WTC11 (cell line): ENCODE measurements at regions not wholly inside any gene's neighbourhood (a gene's known extent, or its start where the extent isn't known, plus 50 kb on each side); places are given as distances from the start of the nearest gene placed in this dataset.

Source experiments
- ATAC-seq: fragments of 200-7000 bp; cut with Tn5 transposase; 2 replicates; pipeline ENCODE4 v1.10.0; 2021; ENCODE audit warnings: mild to moderate bottlenecking, moderate library complexity
- CTCF ChIA-PET: fragments of 300-600 bp; sonication (Branson Sonifier 250); formaldehyde crosslinking; loops from one replicate; lab custom pipeline; 2021; ENCODE audit warnings: antibody characterized with exemption; lab: Charles Lee
- POLR2A ChIA-PET: fragments of 350-600 bp; sonication (Branson Sonifier 250); formaldehyde crosslinking; loops from one replicate; lab custom pipeline; 2021; ENCODE audit warnings: antibody characterized with exemption; lab: Charles Lee
- DNase-seq: peaks from one replicate; pipeline ENCODE4 v3.0.0; 2021; ENCODE audit warnings: low spot score
- H3K27ac Mint-ChIP-seq: 2 replicates; pipeline ENCODE4 v1.8.0; 2021; ENCODE audit warnings: mixed read lengths
- H3K27me3 Mint-ChIP-seq: 2 replicates; pipeline ENCODE4 v1.8.0; 2021; ENCODE audit warnings: low read depth, mild to moderate bottlenecking, moderate library complexity, mixed read lengths
- H3K36me3 Mint-ChIP-seq: 2 replicates; pipeline ENCODE4 v1.8.0; 2021; ENCODE audit warnings: mixed read lengths
- H3K4me1 Mint-ChIP-seq: 2 replicates; pipeline ENCODE4 v1.8.0; 2022; ENCODE audit warnings: mixed read lengths
- H3K4me3 Mint-ChIP-seq: 2 replicates; pipeline ENCODE4 v1.8.0; 2021; ENCODE audit warnings: mild to moderate bottlenecking, moderate library complexity, mixed read lengths
- H3K9me3 Mint-ChIP-seq: 2 replicates; pipeline ENCODE4 v1.8.0; 2021; ENCODE audit warnings: mixed read lengths
- EMX1 ChIP-seq: fragments of 250-450 bp; sonication (Bioruptor Pico); IDR thresholded peaks from 2 replicates; pipeline ENCODE4 v1.8.0; 2021; ENCODE audit warnings: mild to moderate bottlenecking
- ESRRA ChIP-seq: sonication (generic); formaldehyde crosslinking; IDR thresholded peaks from 2 replicates; pipeline ENCODE4 v1.8.1; 2022; ENCODE audit warnings: mild to moderate bottlenecking, missing genetic modification reagents, borderline replicate concordance
- FOXK1 ChIP-seq: sonication (generic); formaldehyde crosslinking; IDR thresholded peaks from 2 replicates; pipeline ENCODE4 v1.8.0; 2022; ENCODE audit warnings: mild to moderate bottlenecking, moderate library complexity, missing genetic modification reagents
- FOXP1 ChIP-seq: sonication (generic); formaldehyde crosslinking; IDR thresholded peaks from 2 replicates; pipeline ENCODE4 v1.8.0; 2022; ENCODE audit warnings: missing genetic modification reagents, mild to moderate bottlenecking, moderate library complexity, borderline replicate concordance
- GTF2I ChIP-seq: fragments of 250-450 bp; sonication (Bioruptor Pico); conservative IDR thresholded peaks from 2 replicates; pipeline ENCODE4 v1.4.0; 2021; ENCODE audit warnings: mild to moderate bottlenecking
- JAZF1 ChIP-seq: fragments of 250-450 bp; sonication (Bioruptor Pico); IDR thresholded peaks from 2 replicates; pipeline ENCODE4 v1.9.0; 2021; ENCODE audit warnings: moderate library complexity, mild to moderate bottlenecking, inconsistent platforms
- MYBL2 ChIP-seq: sonication (generic); formaldehyde crosslinking; IDR thresholded peaks from 2 replicates; pipeline ENCODE4 v1.8.1; 2023; ENCODE audit warnings: mild to moderate bottlenecking, moderate library complexity, missing genetic modification reagents
- SMAD3 ChIP-seq: sonication (generic); formaldehyde crosslinking; IDR thresholded peaks from 2 replicates; pipeline ENCODE4 v1.8.0; 2022; ENCODE audit warnings: missing genetic modification reagents, mild to moderate bottlenecking, borderline replicate concordance
- SOX15 ChIP-seq: fragments of 250-450 bp; sonication (Bioruptor Pico); IDR thresholded peaks from 2 replicates; pipeline ENCODE4 v1.9.0; 2021; ENCODE audit warnings: mild to moderate bottlenecking
- ZNF396 ChIP-seq: fragments of 250-450 bp; sonication (Bioruptor Pico); IDR thresholded peaks from 2 replicates; pipeline ENCODE4 v1.8.0; 2021; ENCODE audit warnings: mild to moderate bottlenecking, moderate library complexity, borderline replicate concordance
- TF ChIP-seq, protein P1 (sequence below): sonication (generic); formaldehyde crosslinking; IDR thresholded peaks from 2 replicates; pipeline ENCODE4 v1.8.1; 2023; ENCODE audit warnings: mild to moderate bottlenecking, missing genetic modification reagents, moderate library complexity
- TF ChIP-seq, protein P2 (sequence below): sonication (generic); formaldehyde crosslinking; conservative IDR thresholded peaks from 2 replicates; pipeline ENCODE4 v1.8.1; 2023; ENCODE audit warnings: mild to moderate bottlenecking, low read depth, missing genetic modification reagents, moderate library complexity
- TF ChIP-seq, protein P3 (sequence below): sonication (generic); formaldehyde crosslinking; IDR thresholded peaks from 2 replicates; pipeline ENCODE4 v1.8.1; 2023; ENCODE audit warnings: mild to moderate bottlenecking, moderate library complexity, missing genetic modification reagents
- TF ChIP-seq, protein P4 (sequence below): sonication (generic); formaldehyde crosslinking; conservative IDR thresholded peaks from 2 replicates; pipeline ENCODE4 v1.8.1; 2022; ENCODE audit warnings: mild to moderate bottlenecking, missing genetic modification reagents
- TF ChIP-seq, protein P5 (sequence below): sonication (generic); formaldehyde crosslinking; IDR thresholded peaks from 2 replicates; pipeline ENCODE4 v1.8.1; 2023; ENCODE audit warnings: mild to moderate bottlenecking, missing genetic modification reagents
- TF ChIP-seq, protein P6 (sequence below): sonication (generic); formaldehyde crosslinking; IDR thresholded peaks from 2 replicates; pipeline ENCODE4 v1.8.0; 2023; ENCODE audit warnings: missing genetic modification reagents
- TF ChIP-seq, protein P7 (sequence below): sonication (generic); formaldehyde crosslinking; IDR thresholded peaks from 2 replicates; pipeline ENCODE4 v1.8.0; 2022; ENCODE audit warnings: mild to moderate bottlenecking, missing genetic modification reagents

DNA sequence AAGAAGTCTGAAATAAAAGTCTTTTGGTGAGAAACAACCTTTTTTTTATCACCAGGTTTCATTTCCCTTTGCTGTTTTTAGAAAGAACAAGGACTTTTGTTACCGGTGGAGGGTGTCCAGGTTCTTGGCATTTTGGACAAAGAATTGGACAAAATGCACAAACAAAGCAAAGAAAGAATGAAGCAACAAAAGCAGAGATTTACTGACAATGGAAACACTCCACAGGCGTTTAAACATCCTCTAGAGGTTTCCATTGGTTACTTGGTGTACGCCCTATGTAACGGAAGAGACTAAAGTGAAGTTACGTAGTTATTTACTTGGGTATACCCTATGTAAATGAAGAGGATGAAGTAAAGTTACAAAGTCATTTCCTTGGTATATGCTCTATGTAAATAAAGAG, 1487.0 kb downstream of the LRRC4C start (continued):
- TF ChIP-seq, protein P1, sequence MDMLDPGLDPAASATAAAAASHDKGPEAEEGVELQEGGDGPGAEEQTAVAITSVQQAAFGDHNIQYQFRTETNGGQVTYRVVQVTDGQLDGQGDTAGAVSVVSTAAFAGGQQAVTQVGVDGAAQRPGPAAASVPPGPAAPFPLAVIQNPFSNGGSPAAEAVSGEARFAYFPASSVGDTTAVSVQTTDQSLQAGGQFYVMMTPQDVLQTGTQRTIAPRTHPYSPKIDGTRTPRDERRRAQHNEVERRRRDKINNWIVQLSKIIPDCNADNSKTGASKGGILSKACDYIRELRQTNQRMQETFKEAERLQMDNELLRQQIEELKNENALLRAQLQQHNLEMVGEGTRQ (CRISPR knock-in tag), result no peak
- TF ChIP-seq, protein P2, sequence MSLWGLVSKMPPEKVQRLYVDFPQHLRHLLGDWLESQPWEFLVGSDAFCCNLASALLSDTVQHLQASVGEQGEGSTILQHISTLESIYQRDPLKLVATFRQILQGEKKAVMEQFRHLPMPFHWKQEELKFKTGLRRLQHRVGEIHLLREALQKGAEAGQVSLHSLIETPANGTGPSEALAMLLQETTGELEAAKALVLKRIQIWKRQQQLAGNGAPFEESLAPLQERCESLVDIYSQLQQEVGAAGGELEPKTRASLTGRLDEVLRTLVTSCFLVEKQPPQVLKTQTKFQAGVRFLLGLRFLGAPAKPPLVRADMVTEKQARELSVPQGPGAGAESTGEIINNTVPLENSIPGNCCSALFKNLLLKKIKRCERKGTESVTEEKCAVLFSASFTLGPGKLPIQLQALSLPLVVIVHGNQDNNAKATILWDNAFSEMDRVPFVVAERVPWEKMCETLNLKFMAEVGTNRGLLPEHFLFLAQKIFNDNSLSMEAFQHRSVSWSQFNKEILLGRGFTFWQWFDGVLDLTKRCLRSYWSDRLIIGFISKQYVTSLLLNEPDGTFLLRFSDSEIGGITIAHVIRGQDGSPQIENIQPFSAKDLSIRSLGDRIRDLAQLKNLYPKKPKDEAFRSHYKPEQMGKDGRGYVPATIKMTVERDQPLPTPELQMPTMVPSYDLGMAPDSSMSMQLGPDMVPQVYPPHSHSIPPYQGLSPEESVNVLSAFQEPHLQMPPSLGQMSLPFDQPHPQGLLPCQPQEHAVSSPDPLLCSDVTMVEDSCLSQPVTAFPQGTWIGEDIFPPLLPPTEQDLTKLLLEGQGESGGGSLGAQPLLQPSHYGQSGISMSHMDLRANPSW, result no peak

DNA sequence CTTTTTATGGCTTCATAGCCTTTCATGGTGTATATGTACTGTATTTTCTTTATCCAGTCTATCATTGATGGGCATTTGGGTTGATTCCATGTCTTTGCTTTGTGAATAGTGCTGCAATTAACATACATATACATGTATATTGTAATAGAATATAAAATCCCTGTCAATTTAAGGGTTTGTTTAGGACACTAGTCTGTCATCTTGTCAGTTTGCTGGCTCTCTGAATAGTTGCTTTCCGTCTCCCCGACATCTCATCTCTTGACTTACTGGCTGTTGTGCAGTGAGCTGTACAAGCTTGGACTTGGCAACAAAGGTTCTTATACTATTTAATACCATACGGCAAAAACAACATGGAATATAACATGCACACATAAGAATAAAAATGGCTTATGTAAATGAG, 1487.5 kb downstream of the LRRC4C start:
- peaks cover 74% of the 10 kb centered on the region for H3K9me3 Mint-ChIP-seq
- DNase-seq, result no peak
- peaks cover 4% of the 10 kb centered on the region; the same call in 1 of the 2 replicates for H3K4me1 Mint-ChIP-seq
- H3K36me3 Mint-ChIP-seq, result peaks cover 54% of the 10 kb centered on the region
- no peak overlapping the region for H3K4me3 Mint-ChIP-seq
- TF ChIP-seq ZNF396 (CRISPR knock-in tag) (no peak), FOXK1 (no peak), ESRRA (no peak), MYBL2 (CRISPR knock-in tag) (no peak), JAZF1 (CRISPR knock-in tag) (no peak), EMX1 (CRISPR knock-in tag) (no peak), SMAD3 (CRISPR knock-in tag) (no peak), FOXP1 (CRISPR knock-in tag) (no peak)
- TF ChIP-seq, protein P3, sequence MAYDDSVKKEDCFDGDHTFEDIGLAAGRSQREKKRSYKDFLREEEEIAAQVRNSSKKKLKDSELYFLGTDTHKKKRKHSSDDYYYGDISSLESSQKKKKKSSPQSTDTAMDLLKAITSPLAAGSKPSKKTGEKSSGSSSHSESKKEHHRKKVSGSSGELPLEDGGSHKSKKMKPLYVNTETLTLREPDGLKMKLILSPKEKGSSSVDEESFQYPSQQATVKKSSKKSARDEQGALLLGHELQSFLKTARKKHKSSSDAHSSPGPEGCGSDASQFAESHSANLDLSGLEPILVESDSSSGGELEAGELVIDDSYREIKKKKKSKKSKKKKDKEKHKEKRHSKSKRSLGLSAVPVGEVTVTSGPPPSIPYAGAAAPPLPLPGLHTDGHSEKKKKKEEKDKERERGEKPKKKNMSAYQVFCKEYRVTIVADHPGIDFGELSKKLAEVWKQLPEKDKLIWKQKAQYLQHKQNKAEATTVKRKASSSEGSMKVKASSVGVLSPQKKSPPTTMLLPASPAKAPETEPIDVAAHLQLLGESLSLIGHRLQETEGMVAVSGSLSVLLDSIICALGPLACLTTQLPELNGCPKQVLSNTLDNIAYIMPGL, result no peak
- TF ChIP-seq, protein P4, sequence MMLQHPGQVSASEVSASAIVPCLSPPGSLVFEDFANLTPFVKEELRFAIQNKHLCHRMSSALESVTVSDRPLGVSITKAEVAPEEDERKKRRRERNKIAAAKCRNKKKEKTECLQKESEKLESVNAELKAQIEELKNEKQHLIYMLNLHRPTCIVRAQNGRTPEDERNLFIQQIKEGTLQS (CRISPR knock-in tag), result no peak
- ChIA-PET CTCF (no interaction called here), POLR2A (no interaction called here)
- no peak for ATAC-seq
- no peaks in the 10 kb centered on the region; the same call in 1 of the 2 replicates for H3K27me3 Mint-ChIP-seq
- no peak overlapping the region for H3K27ac Mint-ChIP-seq

DNA sequence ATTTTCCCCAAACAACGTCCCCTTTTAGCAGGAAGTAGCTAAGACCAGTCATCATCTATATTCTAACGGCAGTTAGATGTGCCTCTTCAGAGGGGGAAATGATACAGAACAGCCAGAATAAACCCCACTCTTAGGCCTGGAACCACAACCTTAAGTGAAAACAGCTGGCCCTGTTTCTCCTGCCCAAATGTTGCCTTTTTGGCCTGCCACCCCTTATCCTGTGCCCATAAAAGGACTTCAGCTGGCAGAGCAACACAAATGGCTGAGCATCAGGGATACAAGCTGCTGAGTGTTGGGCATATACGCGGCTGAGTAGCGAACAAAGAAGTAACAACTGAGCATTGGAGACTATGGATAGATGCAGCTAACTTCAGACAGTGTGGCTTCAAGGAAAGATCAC, 1491.4 kb downstream of the LRRC4C start:
- POLR2A ChIA-PET, result no interaction called here
- DNase-seq (no peak), ATAC-seq (no peak)
- CTCF ChIA-PET, result no interaction called here
- H3K36me3 Mint-ChIP-seq, result peaks cover 59% of the 10 kb centered on the region
- no peak overlapping the region for H3K27ac Mint-ChIP-seq
- H3K4me1 Mint-ChIP-seq, result no peaks in the 10 kb centered on the region
- no peaks in the 10 kb centered on the region; the same call in 1 of the 2 replicates for H3K27me3 Mint-ChIP-seq
- no peak overlapping the region for H3K4me3 Mint-ChIP-seq
- H3K9me3 Mint-ChIP-seq, result peaks cover 80% of the 10 kb centered on the region
- TF ChIP-seq, protein P5, sequence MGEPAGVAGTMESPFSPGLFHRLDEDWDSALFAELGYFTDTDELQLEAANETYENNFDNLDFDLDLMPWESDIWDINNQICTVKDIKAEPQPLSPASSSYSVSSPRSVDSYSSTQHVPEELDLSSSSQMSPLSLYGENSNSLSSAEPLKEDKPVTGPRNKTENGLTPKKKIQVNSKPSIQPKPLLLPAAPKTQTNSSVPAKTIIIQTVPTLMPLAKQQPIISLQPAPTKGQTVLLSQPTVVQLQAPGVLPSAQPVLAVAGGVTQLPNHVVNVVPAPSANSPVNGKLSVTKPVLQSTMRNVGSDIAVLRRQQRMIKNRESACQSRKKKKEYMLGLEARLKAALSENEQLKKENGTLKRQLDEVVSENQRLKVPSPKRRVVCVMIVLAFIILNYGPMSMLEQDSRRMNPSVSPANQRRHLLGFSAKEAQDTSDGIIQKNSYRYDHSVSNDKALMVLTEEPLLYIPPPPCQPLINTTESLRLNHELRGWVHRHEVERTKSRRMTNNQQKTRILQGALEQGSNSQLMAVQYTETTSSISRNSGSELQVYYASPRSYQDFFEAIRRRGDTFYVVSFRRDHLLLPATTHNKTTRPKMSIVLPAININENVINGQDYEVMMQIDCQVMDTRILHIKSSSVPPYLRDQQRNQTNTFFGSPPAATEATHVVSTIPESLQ (CRISPR knock-in tag), result no peak

DNA sequence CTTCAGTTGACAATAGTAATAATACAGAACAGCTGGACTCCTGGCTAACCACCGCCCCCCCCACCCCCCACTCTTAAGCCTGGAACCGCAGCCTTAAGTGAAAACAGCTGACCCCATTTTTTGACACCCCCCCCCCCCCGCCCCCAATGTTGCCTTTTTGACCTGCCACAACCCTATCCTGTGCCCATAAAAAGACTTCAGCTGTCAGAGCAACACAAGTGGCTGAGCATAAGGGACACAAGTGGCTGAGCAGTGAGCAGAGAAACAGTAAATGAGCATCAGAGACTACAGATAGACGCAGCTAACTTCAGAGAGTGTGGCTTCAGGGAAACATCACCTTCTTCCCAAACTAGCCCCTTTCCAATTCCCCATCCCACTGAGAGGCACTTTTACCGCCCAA, 1493.8 kb downstream of the LRRC4C start:
- no peak overlapping the region for H3K4me3 Mint-ChIP-seq
- peaks cover 53% of the 10 kb centered on the region for H3K36me3 Mint-ChIP-seq
- POLR2A ChIA-PET, result no interaction called here
- no peak for ATAC-seq
- no peaks in the 10 kb centered on the region; the same call in 1 of the 2 replicates for H3K27me3 Mint-ChIP-seq
- peaks cover 73% of the 10 kb centered on the region for H3K9me3 Mint-ChIP-seq
- no peaks in the 10 kb centered on the region for H3K4me1 Mint-ChIP-seq
- no peak for DNase-seq
- no peak overlapping the region for H3K27ac Mint-ChIP-seq
- CTCF ChIA-PET, result no interaction called here
- TF ChIP-seq, protein P6, sequence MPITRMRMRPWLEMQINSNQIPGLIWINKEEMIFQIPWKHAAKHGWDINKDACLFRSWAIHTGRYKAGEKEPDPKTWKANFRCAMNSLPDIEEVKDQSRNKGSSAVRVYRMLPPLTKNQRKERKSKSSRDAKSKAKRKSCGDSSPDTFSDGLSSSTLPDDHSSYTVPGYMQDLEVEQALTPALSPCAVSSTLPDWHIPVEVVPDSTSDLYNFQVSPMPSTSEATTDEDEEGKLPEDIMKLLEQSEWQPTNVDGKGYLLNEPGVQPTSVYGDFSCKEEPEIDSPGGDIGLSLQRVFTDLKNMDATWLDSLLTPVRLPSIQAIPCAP (CRISPR knock-in tag), result no peak
- TF ChIP-seq, protein P1 (CRISPR knock-in tag), result no peak
- TF ChIP-seq GTF2I (CRISPR knock-in tag) (no peak), SMAD3 (CRISPR knock-in tag) (no peak), ESRRA (no peak), SOX15 (no peak)
- TF ChIP-seq, protein P7, sequence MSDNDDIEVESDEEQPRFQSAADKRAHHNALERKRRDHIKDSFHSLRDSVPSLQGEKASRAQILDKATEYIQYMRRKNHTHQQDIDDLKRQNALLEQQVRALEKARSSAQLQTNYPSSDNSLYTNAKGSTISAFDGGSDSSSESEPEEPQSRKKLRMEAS (CRISPR knock-in tag), result no peak
